Activated CD4-positive, alpha-beta T cell treated with anti-CD3 and anti-CD28 coated beads, Interleukin-2, amount 10 ng/mL, durations not matched to agents 7 days and 5 days (primary cell): ENCODE measurements at regions not wholly inside any gene's neighbourhood (a gene's known extent, or its start where the extent isn't known, plus 50 kb on each side); places are given as distances from the start of the nearest gene placed in this dataset.

Source experiments
- CTCF ChIA-PET: fragments of 350-600 bp; sonication (Branson Sonifier 250); formaldehyde crosslinking; loops from one replicate; lab custom pipeline; 2021; ENCODE audit warnings: antibody characterized with exemption; lab: Charles Lee
- POLR2A ChIA-PET: fragments of 350-600 bp; sonication (Branson Sonifier 250); formaldehyde crosslinking; loops from one replicate; lab custom pipeline; 2021; ENCODE audit warnings: antibody characterized with exemption; lab: Charles Lee
- DNase-seq: peaks from one replicate; pipeline ENCODE4 v3.0.0-alpha.2; 2020
- H3K27ac Mint-ChIP-seq: one replicate; pipeline ENCODE4 v1.8.0; 2021; ENCODE audit warnings: mild to moderate bottlenecking, moderate library complexity, mixed read lengths
- H3K27me3 Mint-ChIP-seq: one replicate; pipeline ENCODE4 v1.8.0; 2021; ENCODE audit warnings: mixed read lengths
- H3K36me3 Mint-ChIP-seq: one replicate; pipeline ENCODE4 v1.8.0; 2021; ENCODE audit warnings: low read depth, mixed read lengths
- H3K4me1 Mint-ChIP-seq: one replicate; pipeline ENCODE4 v1.8.0; 2021; ENCODE audit warnings: mixed read lengths
- H3K4me3 Mint-ChIP-seq: one replicate; pipeline ENCODE4 v1.8.0; 2021; ENCODE audit warnings: mild to moderate bottlenecking, moderate library complexity, mixed read lengths
- H3K9me3 Mint-ChIP-seq: one replicate; pipeline ENCODE4 v1.8.0; 2021; ENCODE audit warnings: mixed read lengths

DNA sequence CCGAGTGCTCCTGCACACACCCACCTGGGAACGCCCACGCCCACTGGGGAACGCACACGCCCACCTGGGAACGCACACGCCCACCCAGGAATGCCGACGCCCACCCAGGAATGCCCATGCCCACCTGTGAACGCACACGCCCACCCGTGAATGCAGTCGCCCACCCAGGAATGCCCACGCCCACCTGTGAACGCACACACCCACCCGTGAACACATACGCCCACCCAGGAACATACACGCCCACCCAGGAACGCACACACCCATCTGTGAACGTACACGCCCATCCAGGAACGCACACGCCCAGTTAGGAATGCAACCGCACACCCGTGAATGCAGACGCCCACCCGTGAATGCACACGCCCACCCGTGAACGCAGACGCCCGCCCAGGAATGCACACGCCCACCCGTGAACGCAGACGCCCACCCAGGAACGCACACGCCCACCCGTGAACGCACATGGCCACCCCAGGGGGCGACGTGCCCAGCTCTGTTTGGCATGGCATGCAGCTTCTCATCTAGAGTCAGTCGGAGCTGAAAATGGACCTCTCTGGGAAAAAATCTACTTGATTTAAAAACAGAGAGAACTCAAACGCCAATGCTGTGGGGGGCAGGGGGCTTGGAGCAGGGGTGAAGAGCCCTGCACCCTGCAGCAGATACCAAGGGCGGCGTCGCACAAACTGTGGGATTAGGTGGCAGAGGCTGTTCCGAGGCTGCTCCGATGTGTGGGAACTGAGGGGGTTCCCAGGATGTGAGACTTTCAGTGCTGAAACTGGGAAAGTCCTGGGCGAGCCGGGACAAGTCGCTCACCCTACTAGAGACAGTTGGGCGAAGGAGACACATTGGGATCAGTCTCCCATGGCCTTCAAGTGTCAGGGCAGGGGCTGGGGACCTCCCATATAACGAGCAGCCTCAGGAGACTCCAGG, 83.3 kb downstream of the MYEOV start:
- Mint-ChIP-seq H3K4me1 (no peaks in the 10 kb centered on the region), H3K9me3 (no peaks in the 10 kb centered on the region), H3K4me3 (no peak overlapping the region), H3K27ac (no peak overlapping the region), H3K27me3 (no peaks in the 10 kb centered on the region), H3K36me3 (no peaks in the 10 kb centered on the region)
- CTCF ChIA-PET: no interaction called here
- no peak for DNase-seq
- POLR2A ChIA-PET: no interaction called here

- H3K27me3 Mint-ChIP-seq: no peaks in the 10 kb centered on the region
- POLR2A ChIA-PET: no interaction called here
- H3K4me3 Mint-ChIP-seq: no peak overlapping the region
- no peak for DNase-seq
- no peaks in the 10 kb centered on the region for H3K36me3 Mint-ChIP-seq
- H3K27ac Mint-ChIP-seq: no peak overlapping the region
- H3K9me3 Mint-ChIP-seq: no peaks in the 10 kb centered on the region
- CTCF ChIA-PET: interaction anchor here (1.5 kb wide), 1 partner anchor 43 kb away, joined by 3 read pairs; no protein-coding TSS in a partner anchor
- no peaks in the 10 kb centered on the region for H3K4me1 Mint-ChIP-seq
Measured at GRCh38 chr11:69377953-69378302, 84.0 kb downstream of the MYEOV start.

- Mint-ChIP-seq H3K4me3 (no peak overlapping the region), H3K27ac (no peak overlapping the region), H3K36me3 (no peaks in the 10 kb centered on the region), H3K9me3 (no peaks in the 10 kb centered on the region), H3K4me1 (no peaks in the 10 kb centered on the region), H3K27me3 (no peaks in the 10 kb centered on the region)
- ChIA-PET CTCF (interaction anchor here (1.5 kb wide), 1 partner anchor 43 kb away, joined by 3 read pairs; no protein-coding TSS in a partner anchor), POLR2A (no interaction called here)
- DNase-seq: no peak
Measured at GRCh38 chr11:69378303-69379141, 84.6 kb downstream of the MYEOV start.

GRCh38 chr11:69380451-69380901, 86.5 kb downstream of the MYEOV start:
- no peaks in the 10 kb centered on the region for H3K27me3 Mint-ChIP-seq
- DNase-seq: no peak
- no peak overlapping the region for H3K27ac Mint-ChIP-seq
- POLR2A ChIA-PET: no interaction called here
- no peaks in the 10 kb centered on the region for H3K9me3 Mint-ChIP-seq
- no peaks in the 10 kb centered on the region for H3K36me3 Mint-ChIP-seq
- H3K4me3 Mint-ChIP-seq: no peak overlapping the region
- CTCF ChIA-PET: interaction anchor here (1.2 kb wide), 1 partner anchor 76 kb away, joined by 3 read pairs; no protein-coding TSS in a partner anchor
- no peaks in the 10 kb centered on the region for H3K4me1 Mint-ChIP-seq

DNA sequence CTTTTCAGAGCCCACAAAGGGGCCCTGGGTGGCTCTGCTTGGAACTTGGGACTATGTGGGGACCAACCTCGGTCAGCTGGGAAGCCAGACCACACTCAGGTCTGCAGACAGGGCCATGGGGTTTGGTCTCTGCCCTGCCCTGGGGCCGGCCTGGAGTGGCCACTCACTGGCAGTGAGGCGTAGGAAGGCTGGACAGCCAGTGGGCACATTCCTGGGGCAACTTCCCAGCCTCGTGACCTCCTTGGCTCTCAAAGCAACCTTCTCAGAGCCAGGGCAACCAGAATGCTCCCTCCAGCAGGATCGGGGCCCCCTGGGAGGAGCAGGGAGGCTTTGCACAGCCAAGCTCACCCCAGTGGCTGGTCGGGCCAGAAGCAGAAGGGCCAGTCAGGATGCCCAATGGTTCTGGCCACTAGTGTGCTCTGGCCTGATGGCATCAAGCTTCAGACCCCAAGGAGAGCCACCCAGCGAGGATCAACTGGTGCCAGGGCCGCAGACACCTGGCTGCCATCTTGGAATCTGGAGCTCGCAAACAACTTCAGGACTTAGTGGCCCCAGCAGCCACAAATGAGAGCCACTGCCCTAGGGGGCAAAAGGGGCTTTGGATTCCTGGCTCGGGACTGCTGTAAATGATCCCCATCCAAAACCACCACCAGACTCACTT, 87.1 kb downstream of the MYEOV start:
- Mint-ChIP-seq H3K36me3 (no peaks in the 10 kb centered on the region), H3K4me3 (no peak overlapping the region), H3K27ac (no peak overlapping the region), H3K9me3 (no peaks in the 10 kb centered on the region), H3K27me3 (no peaks in the 10 kb centered on the region), H3K4me1 (no peaks in the 10 kb centered on the region)
- ChIA-PET CTCF (interaction anchor here (1.5 kb wide), 1 partner anchor 75 kb away, joined by 3 read pairs; no protein-coding TSS in a partner anchor), POLR2A (no interaction called here)
- no peak for DNase-seq

GRCh38 chr11:69381681-69382130, 87.8 kb downstream of the MYEOV start:
- H3K36me3 Mint-ChIP-seq: no peaks in the 10 kb centered on the region
- no peak overlapping the region for H3K4me3 Mint-ChIP-seq
- ChIA-PET CTCF (interaction anchor here (1.5 kb wide), 1 partner anchor 74 kb away, joined by 3 read pairs; no protein-coding TSS in a partner anchor), POLR2A (no interaction called here)
- H3K9me3 Mint-ChIP-seq: no peaks in the 10 kb centered on the region
- DNase-seq: no peak
- no peaks in the 10 kb centered on the region for H3K4me1 Mint-ChIP-seq
- no peak overlapping the region for H3K27ac Mint-ChIP-seq
- no peaks in the 10 kb centered on the region for H3K27me3 Mint-ChIP-seq

- ChIA-PET CTCF (interaction anchor here (0.6 to 1.5 kb wide), 2 partner anchors 74 to 99 kb away, joined by 3 read pairs; no protein-coding TSS in a partner anchor), POLR2A (no interaction called here)
- H3K4me1 Mint-ChIP-seq: no peaks in the 10 kb centered on the region
- no peak for DNase-seq
- no peaks in the 10 kb centered on the region for H3K27me3 Mint-ChIP-seq
- no peak overlapping the region for H3K4me3 Mint-ChIP-seq
- H3K36me3 Mint-ChIP-seq: no peaks in the 10 kb centered on the region
- H3K27ac Mint-ChIP-seq: no peak overlapping the region
- H3K9me3 Mint-ChIP-seq: peaks cover 3% of the 10 kb centered on the region
Measured at GRCh38 chr11:69382131-69383128, 88.5 kb downstream of the MYEOV start.

- Mint-ChIP-seq H3K36me3 (no peaks in the 10 kb centered on the region), H3K4me1 (no peaks in the 10 kb centered on the region), H3K27ac (no peak overlapping the region), H3K4me3 (no peak overlapping the region), H3K27me3 (no peaks in the 10 kb centered on the region), H3K9me3 (peaks cover 15% of the 10 kb centered on the region)
- POLR2A ChIA-PET: no interaction called here
- DNase-seq: no peak
- CTCF ChIA-PET: no interaction called here
Measured at GRCh38 chr11:69383372-69384250, 89.7 kb downstream of the MYEOV start.

- POLR2A ChIA-PET: no interaction called here
- peaks cover 22% of the 10 kb centered on the region for H3K9me3 Mint-ChIP-seq
- H3K4me1 Mint-ChIP-seq: no peaks in the 10 kb centered on the region
- no peak overlapping the region for H3K27ac Mint-ChIP-seq
- CTCF ChIA-PET: no interaction called here
- no peak for DNase-seq
- H3K27me3 Mint-ChIP-seq: no peaks in the 10 kb centered on the region
- H3K36me3 Mint-ChIP-seq: no peaks in the 10 kb centered on the region
- H3K4me3 Mint-ChIP-seq: no peak overlapping the region
Measured at GRCh38 chr11:69384251-69385143, 90.5 kb downstream of the MYEOV start.

- H3K4me1 Mint-ChIP-seq: no peaks in the 10 kb centered on the region
- POLR2A ChIA-PET: no interaction called here
Measured at GRCh38 chr11:69385144-69385820, 91.3 kb downstream of the MYEOV start.

More at GRCh38 chr11:69385144-69385820, 91.3 kb downstream of the MYEOV start:
- CTCF ChIA-PET: no interaction called here
- Mint-ChIP-seq H3K4me3 (no peak overlapping the region), H3K9me3 (peaks cover 25% of the 10 kb centered on the region), H3K27ac (no peak overlapping the region), H3K27me3 (no peaks in the 10 kb centered on the region), H3K36me3 (no peaks in the 10 kb centered on the region)
- no peak for DNase-seq
